COLO668 (cell line): ENCODE measurements at regions not wholly inside any gene's neighbourhood (a gene's known extent, or its start where the extent isn't known, plus 50 kb on each side); places are given as distances from the start of the nearest gene placed in this dataset.
"Not testable (repeated sequence)": the region's sequence is repeated elsewhere in the genome, so short reads cannot be mapped to it uniquely, and the experiment has no call there.

Experiments used
- DNase-seq: peaks from one replicate; lab custom pipeline; 2025; ENCODE audit not compliant: unreplicated experiment; lab: John Stamatoyannopoulos, UW

DNA sequence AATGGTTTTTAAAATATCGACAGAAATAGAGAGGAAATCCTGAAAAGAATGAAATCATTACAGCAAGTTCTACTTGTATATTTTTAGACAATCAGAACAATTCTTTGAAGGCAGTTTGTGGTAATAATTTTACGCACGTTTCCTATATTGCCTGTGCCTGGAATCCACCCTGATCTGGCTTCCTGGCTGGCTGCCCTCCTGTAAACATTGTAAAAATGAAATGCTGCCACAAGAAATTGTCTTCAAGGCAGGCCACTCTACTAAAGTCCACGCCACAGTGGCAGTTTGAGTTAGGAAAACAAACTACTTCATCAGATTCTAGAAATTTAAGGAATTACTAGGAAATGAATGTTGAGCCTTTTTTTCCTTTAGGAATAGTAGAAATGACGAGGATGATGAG, 454.5 kb upstream of the NR5A2 start:
- no peak for DNase-seq

GRCh38 chr1:199574950-199575349, 452.6 kb upstream of the NR5A2 start:
- no peak for DNase-seq

DNA sequence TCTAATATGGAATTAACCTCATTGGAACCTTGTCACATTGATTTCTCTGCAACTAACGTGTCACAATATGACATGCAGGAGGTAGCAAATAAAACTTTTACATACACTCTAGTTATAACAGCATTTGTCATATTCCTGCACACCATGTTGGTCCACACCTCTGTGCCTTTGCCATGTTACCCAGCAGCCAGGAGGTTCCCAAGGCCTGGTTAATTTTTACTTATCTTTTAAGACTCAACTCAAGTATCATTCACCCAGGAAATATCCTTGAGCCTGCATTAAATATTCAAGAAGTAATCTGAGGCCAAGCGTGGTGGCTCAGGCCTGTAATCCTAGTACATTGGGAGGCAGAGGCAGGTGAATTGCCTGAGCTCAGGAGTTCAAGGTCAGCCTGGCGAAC, 447.2 kb upstream of the NR5A2 start:
- DNase-seq, result no peak

DNA sequence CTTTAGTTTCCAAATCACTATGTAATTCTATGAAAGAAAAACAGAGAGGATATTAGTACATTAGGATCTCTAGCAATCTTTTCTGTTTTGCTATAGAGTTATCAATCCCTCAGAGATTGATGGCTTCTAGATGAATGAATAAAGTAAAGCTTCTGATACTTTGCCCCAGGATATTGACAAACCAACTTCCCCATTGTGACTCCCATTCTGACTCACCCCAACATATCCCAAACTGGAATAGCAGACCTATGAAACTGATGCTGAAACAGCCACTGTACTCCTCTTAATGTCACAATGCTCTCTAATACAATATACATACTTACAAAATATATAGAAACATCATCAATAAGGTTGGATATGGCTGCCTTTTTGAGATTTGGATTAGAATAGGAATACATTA, 442.1 kb upstream of the NR5A2 start:
- no peak for DNase-seq

GRCh38 chr1:199590708-199591107, 436.8 kb upstream of the NR5A2 start:
- no peak for DNase-seq

DNA sequence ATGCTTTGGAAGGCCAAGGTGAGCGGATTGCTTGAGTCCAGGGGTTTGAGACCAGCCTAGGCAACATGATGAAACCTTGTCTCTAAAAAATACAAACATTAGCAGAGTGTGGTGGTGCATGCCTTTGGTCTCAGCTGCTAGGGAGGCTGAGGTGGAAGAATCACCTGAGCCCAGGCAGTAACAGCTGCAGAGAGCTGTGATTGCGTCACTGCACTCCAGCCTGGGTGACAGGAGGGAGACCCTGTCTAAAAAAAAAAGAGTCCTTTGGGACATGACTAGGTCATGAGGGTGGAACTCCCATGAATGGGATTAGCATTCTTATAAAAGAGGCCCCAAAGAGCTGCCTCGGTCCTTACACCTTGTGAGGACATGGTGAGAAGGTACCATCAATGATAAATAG, 436.0 kb upstream of the NR5A2 start:
- DNase-seq, result no peak

DNA sequence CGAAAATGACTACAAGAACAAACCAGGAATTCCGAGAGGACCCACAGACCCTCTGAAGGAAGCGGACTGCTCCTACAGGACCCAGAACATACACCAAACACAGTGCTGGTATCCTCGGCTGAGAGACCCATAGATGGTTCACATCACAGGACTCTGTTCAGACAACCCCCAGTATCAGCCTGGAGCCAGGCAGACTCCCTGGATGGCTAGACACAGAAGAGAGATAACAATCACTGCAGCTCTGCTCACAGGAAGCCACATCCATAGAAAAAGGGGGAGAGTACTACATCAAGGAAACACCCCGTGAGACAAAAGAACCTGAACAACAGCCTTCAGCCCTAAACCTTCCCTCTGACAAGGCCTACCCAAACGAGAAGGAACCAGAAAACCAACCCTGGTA, 434.0 kb upstream of the NR5A2 start:
- no peak for DNase-seq

DNA sequence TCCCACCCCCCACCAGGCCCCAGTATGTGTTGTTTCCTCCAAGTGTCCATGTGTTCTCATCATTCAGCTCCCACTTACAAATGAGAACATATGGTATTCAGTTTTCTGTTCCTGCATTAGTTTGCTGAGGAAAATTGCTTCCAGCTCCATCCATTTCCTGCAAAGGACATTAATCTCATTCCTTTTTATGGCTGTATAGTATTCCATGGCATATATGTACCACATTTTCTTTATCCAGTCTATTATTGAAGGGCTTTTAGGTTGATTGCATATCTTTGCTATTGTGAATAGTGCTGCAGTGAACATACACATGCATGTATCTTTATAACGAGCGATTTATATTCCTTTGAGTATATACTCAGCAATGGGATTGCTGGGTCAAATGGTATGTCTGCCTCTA, 431.1 kb upstream of the NR5A2 start:
- not testable (repeated sequence) for DNase-seq

DNA sequence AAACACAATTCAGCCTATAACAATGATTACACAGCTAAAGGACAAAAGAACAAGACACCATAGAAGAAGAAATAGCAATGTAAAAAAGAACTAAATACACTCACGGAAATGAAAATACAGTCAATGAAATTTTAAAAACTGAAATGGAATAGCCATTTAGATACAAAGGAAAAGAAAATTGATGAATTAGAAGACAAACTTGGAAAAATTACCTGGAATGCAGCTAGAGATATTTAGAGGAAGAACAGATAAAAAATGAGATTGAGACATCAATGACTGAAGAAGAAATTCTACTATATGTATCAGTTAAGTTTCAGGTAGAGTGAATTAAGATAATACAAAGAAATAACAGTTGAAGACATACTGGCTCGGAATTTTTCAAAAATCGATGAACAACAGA, 430.4 kb upstream of the NR5A2 start:
- DNase-seq, result no peak

DNA sequence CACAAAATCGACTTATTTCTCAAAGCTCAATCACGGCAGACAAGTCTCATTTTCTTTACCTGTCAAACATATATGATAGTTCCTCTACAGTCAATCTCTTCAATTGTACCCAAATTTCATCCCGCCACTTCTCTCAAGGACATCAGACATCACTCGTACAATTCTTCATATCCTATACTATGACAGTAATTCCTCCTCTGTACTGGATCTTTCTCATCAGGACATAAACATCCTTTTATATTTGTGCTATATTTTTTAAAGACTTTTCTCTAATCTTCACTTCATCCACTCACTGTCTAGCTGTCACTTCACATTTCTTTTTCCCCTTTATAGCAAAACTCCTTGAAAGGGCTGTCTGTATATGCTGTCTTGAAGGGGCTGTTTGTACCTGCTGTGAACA, 419.1 kb upstream of the NR5A2 start:
- DNase-seq, result no peak

DNA sequence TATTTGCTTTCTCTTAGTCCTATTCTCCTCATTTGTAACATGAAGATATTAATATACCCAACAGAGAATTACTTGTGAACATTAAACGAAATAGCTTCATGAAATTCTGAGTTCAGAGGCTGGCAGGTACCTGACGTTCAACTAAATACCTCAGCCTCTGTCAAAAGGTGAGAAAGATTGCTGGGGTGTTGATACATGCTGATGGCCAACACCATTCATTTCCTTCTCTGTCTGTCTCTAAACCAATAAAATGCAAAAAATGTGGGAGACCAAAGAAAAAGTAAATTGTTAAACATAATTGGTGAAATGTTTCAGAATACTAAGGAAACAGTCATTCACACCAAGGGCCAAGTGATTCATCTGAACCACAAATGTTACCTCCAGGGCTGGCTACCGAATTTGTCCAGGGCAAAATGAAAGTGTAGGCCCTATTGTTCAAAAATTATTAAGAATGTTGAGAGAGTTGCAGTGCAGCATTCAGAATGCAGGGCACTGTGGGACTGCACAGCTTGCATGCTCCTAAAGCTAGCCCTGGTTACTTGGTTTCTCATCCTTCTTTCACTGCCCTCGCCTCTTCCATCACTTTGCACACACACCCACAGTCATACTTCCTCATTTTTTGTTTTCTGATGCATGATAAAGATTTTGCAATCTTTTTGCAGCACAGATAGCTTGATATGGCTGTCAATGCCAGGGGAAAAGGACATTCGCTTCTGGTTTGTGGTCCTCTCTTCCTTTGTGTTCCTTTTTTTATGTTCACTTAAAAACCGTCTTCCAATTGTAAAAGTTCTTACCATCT, 414.3 kb upstream of the NR5A2 start:
- no peak for DNase-seq

- DNase-seq, result no peak
These were observed 410.6 kb upstream of the NR5A2 start for GRCh38 chr1:199616947-199617346.

DNA sequence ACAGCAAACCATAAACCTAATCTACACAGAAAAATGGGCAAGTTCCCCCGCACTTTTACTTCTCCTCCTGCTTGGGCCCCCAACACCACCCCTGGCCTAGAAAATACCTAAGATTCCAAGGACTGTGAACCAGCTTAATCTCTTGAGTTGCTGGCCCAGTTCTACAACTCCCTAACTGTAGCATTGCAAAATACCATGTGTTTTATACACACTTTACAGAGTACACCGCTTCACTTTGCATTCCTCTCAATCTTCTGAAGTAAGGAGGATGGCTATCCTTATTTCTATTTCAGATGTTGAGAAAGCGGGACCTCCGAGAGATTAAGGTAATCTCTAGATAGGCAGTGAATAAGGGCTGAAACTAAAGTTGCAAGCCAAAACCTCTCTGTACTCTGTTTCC, 408.3 kb upstream of the NR5A2 start:
- DNase-seq, result no peak

GRCh38 chr1:199626228-199626627, 401.3 kb upstream of the NR5A2 start:
- not testable (repeated sequence) for DNase-seq

- no peak for DNase-seq
These were observed 397.9 kb upstream of the NR5A2 start for GRCh38 chr1:199629624-199630023.

- no peak for DNase-seq
These were observed 388.1 kb upstream of the NR5A2 start for GRCh38 chr1:199639453-199639852.

GRCh38 chr1:199641531-199641930, 386.0 kb upstream of the NR5A2 start:
- DNase-seq, result no peak

DNA sequence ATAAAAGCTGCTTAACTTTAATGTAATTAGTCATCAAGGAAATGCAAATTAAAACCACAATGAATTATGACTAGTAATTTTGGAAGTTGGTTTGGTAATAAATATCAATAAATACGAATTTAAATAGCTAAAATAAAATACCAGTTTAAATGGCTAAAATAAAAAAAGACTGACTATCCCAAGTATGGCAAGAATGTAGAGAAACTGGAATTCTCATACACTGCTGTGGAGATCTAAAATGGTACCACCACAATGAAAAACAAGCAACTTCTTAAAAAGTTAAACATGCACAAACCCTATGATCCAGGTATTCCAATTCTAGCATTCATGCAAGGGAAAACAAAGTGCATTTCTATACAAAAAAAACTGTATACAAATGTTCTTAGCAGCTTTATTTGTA, 382.6 kb upstream of the NR5A2 start:
- DNase-seq, result no peak

- no peak for DNase-seq
These were observed 380.7 kb upstream of the NR5A2 start for GRCh38 chr1:199646761-199647160.

GRCh38 chr1:199657449-199657848, 370.1 kb upstream of the NR5A2 start:
- DNase-seq, result no peak

GRCh38 chr1:199660071-199660470, 367.4 kb upstream of the NR5A2 start:
- DNase-seq, result no peak

DNA sequence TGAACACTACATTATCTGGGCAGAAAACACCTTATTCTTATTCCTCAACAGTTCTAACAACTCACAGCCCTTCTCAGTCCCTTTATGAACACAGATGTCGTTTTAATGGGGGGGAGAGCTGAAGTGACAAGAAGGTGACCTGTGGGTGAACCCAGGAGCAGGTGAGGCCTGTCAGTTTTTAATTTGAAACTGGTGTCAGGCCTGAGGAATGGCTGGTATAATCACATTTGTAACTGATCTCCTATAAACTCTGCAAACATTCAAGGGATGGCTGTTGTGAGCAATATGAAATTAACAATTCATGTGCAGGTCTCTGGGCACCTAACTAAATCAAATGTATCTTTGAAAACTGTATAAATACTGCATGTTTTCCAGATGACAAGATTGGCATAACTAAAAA, 362.1 kb upstream of the NR5A2 start:
- no peak for DNase-seq

GRCh38 chr1:199667089-199667488, 360.4 kb upstream of the NR5A2 start:
- DNase-seq, result peak; percentile 41
